OCI-LY7 (cell line): ENCODE measurements at regions not wholly inside any gene's neighbourhood (a gene's known extent, or its start where the extent isn't known, plus 50 kb on each side); places are given as distances from the start of the nearest gene placed in this dataset.

Experiments used
- BruUV-seq: library from RNA; stranded (reverse); fragments of 400-500 nt; replicated peaks from 2 replicates; lab custom pipeline; 2021; lab: Mats Ljungman, UMichigan
- CTCF ChIA-PET: fragments of 300-600 bp; sonication (Branson Sonifier 250); formaldehyde crosslinking; loops from one replicate; lab custom pipeline; 2022; ENCODE audit warnings: antibody characterized with exemption; ENCODE audit not compliant: unreplicated experiment; lab: Charles Lee
- POLR2A ChIA-PET: fragments of 300-600 bp; sonication (Branson Sonifier 250); formaldehyde crosslinking; loops from one replicate; lab custom pipeline; 2022; ENCODE audit warnings: antibody characterized with exemption; lab: Charles Lee
- DNase-seq: peaks from one replicate; pipeline ENCODE4 v3.0.0-alpha.2; 2015; ENCODE audit warnings: low spot score
- H2AFZ ChIP-seq: fragments of 200-600 bp; sonication (generic), shearing (Covaris generic); 2 replicates; pipeline ENCODE4 v1.6.1; 2014; ENCODE audit warnings: mild to moderate bottlenecking, antibody characterized with exemption, low read length, moderate library complexity
- H3K27ac ChIP-seq: fragments of 200-600 bp; sonication (generic); 2 replicates; pipeline ENCODE4 v1.5.1; 2014; ENCODE audit warnings: mixed run types, low read depth, mild to moderate bottlenecking, moderate library complexity, low read length, inconsistent platforms; ENCODE audit not compliant: poor library complexity, severe bottlenecking
- H3K36me3 ChIP-seq: fragments of 200-600 bp; sonication (generic); 2 replicates; pipeline ENCODE4 v1.6.1; 2014; ENCODE audit warnings: mild to moderate bottlenecking, antibody characterized with exemption, low read length, moderate library complexity, mixed read lengths; ENCODE audit not compliant: insufficient read depth
- H3K4me1 ChIP-seq: fragments of 200-600 bp; sonication (generic); 2 replicates; pipeline ENCODE4 v1.5.1; 2014; ENCODE audit warnings: mild to moderate bottlenecking, low read length; ENCODE audit not compliant: insufficient read depth, poor library complexity, severe bottlenecking
- H3K4me2 ChIP-seq: fragments of 200-600 bp; sonication (generic); 2 replicates; pipeline ENCODE4 v1.6.1; 2014; ENCODE audit warnings: mild to moderate bottlenecking, low read length
- H3K4me3 ChIP-seq: fragments of 200-600 bp; sonication (generic); 2 replicates; pipeline ENCODE4 v1.5.1; 2014; ENCODE audit warnings: mild to moderate bottlenecking, low read depth, low read length; ENCODE audit not compliant: poor library complexity, severe bottlenecking
- H3K79me2 ChIP-seq: fragments of 200-600 bp; sonication (generic); 2 replicates; pipeline ENCODE4 v1.6.1; 2016; ENCODE audit warnings: low read depth, mild to moderate bottlenecking, low read length, moderate library complexity, mixed read lengths; ENCODE audit not compliant: insufficient read depth
- H3K9me2 ChIP-seq: fragments of 200-600 bp; sonication (generic); 2 replicates; pipeline ENCODE4 v1.6.1; 2016; ENCODE audit warnings: mild to moderate bottlenecking, low read length, mixed read lengths; ENCODE audit not compliant: insufficient read depth
- H3K9me3 ChIP-seq: fragments of 200-600 bp; sonication (generic); 2 replicates; pipeline ENCODE4 v1.6.1; 2014; ENCODE audit warnings: mild to moderate bottlenecking, mixed run types, low read length, mixed read lengths
- H4K20me1 ChIP-seq: fragments of 200-600 bp; sonication (generic); 2 replicates; pipeline ENCODE4 v1.6.1; 2014; ENCODE audit warnings: mild to moderate bottlenecking, antibody characterized with exemption, low read length, moderate library complexity, mixed read lengths; ENCODE audit not compliant: insufficient read depth
- EZH2phosphoT487 ChIP-seq: fragments of 200-600 bp; sonication (generic); IDR thresholded peaks from 2 replicates; pipeline ENCODE4 v1.6.1; 2018; ENCODE audit warnings: low read depth, borderline replicate concordance, mild to moderate bottlenecking, mixed run types, antibody characterized with exemption, low read length, moderate library complexity, mixed read lengths
- intact Hi-C: fragments of 100-400 bp; cut with micrococcal nuclease; formaldehyde crosslinking; loops from one replicate; pipeline ENCODE4 v1.10.0; 2022; ENCODE audit not compliant: unreplicated experiment
- TF ChIP-seq, protein P1 (sequence below): fragments of 200-600 bp; sonication (generic); conservative IDR thresholded peaks from 2 replicates; pipeline ENCODE4 v1.5.1; 2014; ENCODE audit warnings: mild to moderate bottlenecking, antibody characterized with exemption, low read length, moderate library complexity, mixed read lengths

DNA sequence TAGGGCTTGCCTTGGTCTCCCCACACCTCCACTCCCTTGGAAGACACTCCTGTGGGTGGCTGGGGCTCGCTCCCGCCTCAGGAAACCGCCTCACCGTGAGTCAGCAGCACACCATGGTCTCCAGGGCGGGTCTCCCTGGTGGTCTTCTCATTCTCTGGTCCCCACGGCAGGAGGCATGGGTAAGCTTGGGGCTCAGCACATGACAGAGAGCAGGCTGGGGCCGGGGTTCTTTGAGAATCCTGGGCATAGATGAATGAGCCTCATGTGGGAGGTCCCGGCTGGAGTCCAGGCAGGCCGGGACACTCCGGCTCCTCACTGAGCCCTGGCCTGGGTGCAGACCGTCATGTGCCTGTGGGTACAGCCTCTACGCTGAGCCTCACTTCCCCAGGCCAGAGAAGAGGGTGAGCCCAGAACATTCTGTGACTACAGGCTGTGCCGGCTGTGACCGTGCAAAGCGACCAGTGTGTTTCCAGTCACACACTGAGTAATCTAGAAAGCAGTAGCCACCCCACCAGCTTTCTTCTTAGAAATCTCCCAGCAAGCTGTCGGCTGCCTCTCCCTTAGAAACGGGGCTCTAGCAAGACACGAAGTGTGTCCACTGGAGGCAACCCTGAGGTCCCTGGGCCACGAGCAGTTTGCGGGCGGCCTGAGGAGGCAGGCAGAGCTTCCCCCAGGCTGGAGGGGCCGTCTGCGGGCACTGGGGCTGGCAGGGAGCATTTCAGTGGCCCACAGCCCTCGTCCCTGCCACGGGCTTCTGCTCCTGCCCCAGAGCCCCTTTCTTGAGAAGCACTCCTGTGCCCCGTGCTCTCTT is 93.1 kb downstream of the RHOB start:
- CTCF ChIA-PET = no interaction called here
- POLR2A ChIA-PET = interaction anchor here (0.6 kb wide), 1 partner anchor 73 kb away, joined by 3 read pairs; no protein-coding TSS in a partner anchor
- intact Hi-C loops = no loop called here

DNA sequence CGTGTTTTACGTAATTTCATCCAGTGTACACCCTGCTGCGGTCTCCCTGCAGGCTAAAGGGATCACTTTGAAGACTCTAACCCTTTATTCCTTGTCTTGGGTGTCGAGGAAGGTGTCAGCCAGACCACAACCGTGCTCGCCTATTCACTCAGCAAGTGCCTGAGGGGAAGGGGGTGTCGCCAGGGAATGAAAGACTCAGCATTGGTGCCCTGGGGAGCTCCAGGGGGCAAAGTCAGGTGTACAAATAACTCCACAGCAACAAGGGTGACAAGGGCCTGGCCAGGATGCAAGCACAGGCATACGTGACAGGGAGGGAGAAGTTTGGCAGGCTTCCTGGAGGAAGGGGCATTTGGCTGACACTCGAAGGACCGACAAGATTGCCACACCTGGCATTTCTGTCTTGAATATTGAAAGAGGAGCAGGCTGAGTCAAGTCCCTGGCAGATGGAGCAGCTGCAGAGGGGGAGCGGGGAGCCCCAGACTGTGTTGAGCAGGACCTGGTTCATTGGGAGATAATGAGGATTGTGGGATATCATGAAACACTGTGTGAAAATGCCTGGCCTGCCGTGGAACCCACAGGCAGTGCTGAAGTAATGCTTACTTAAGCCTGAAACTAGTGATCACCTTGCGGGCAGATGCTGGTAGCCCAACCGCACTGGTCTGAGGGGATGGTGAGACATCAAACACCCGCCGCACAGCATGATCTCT is 93.9 kb downstream of the RHOB start:
- no TSS peak for BruUV-seq
- CTCF ChIA-PET = no interaction called here
- Histone ChIP-seq H3K9me3 (no peaks in the 10 kb centered on the region), H3K36me3 (no peaks in the 10 kb centered on the region), H4K20me1 (no peaks in the 10 kb centered on the region), H3K4me2 (no peak overlapping the region), H3K27ac (no peak overlapping the region), H3K9me2 (no peaks in the 10 kb centered on the region), H3K4me3 (no peak overlapping the region), H2AFZ (no peak overlapping the region), H3K79me2 (no peaks in the 10 kb centered on the region), H3K4me1 (no peaks in the 10 kb centered on the region)
- no peak for DNase-seq
- TF ChIP-seq, protein P1, sequence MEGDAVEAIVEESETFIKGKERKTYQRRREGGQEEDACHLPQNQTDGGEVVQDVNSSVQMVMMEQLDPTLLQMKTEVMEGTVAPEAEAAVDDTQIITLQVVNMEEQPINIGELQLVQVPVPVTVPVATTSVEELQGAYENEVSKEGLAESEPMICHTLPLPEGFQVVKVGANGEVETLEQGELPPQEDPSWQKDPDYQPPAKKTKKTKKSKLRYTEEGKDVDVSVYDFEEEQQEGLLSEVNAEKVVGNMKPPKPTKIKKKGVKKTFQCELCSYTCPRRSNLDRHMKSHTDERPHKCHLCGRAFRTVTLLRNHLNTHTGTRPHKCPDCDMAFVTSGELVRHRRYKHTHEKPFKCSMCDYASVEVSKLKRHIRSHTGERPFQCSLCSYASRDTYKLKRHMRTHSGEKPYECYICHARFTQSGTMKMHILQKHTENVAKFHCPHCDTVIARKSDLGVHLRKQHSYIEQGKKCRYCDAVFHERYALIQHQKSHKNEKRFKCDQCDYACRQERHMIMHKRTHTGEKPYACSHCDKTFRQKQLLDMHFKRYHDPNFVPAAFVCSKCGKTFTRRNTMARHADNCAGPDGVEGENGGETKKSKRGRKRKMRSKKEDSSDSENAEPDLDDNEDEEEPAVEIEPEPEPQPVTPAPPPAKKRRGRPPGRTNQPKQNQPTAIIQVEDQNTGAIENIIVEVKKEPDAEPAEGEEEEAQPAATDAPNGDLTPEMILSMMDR = no peak
- no peak for TF ChIP-seq EZH2phosphoT487
- intact Hi-C loops = no loop called here
- POLR2A ChIA-PET = no interaction called here

More for the DNA sequence above, 93.1 kb downstream of the RHOB start:
- Histone ChIP-seq H3K27ac (no peak overlapping the region), H3K4me3 (no peak overlapping the region), H3K9me2 (no peaks in the 10 kb centered on the region), H2AFZ (no peak overlapping the region), H3K79me2 (no peaks in the 10 kb centered on the region), H3K4me1 (no peaks in the 10 kb centered on the region), H4K20me1 (no peaks in the 10 kb centered on the region), H3K9me3 (no peaks in the 10 kb centered on the region), H3K36me3 (no peaks in the 10 kb centered on the region), H3K4me2 (no peak overlapping the region)
- no peak for DNase-seq
- BruUV-seq = no TSS peak
- TF ChIP-seq, protein P1 = no peak
- no peak for TF ChIP-seq EZH2phosphoT487
